KMS-11 (cell line): ENCODE measurements at regions not wholly inside any gene's neighbourhood (a gene's known extent, or its start where the extent isn't known, plus 50 kb on each side); places are given as distances from the start of the nearest gene placed in this dataset.

Experiments
- H2AFZ ChIP-seq: fragments of 200-600 bp; sonication (generic); 2 replicates; pipeline ENCODE4 v1.6.1; 2016; ENCODE audit warnings: antibody characterized with exemption, mixed run types, low read depth
- H3K27ac ChIP-seq: fragments of 200-600 bp; sonication (generic); 2 replicates; pipeline ENCODE4 v1.6.1; 2016; ENCODE audit warnings: mild to moderate bottlenecking, mixed run types
- H3K27me3 ChIP-seq: fragments of 200-600 bp; sonication (generic); 2 replicates; pipeline ENCODE4 v1.6.1; 2017; ENCODE audit warnings: mild to moderate bottlenecking, low read depth, mixed run types, moderate library complexity; ENCODE audit not compliant: insufficient read depth
- H3K36me3 ChIP-seq: fragments of 200-600 bp; sonication (generic); 2 replicates; pipeline ENCODE4 v1.6.1; 2017; ENCODE audit warnings: mild to moderate bottlenecking, mixed run types; ENCODE audit not compliant: insufficient read depth
- H3K4me1 ChIP-seq: fragments of 200-600 bp; sonication (generic); 2 replicates; pipeline ENCODE4 v1.6.1; 2016; ENCODE audit warnings: mild to moderate bottlenecking, low read depth, mixed run types; ENCODE audit not compliant: poor library complexity, severe bottlenecking
- H3K4me2 ChIP-seq: fragments of 200-600 bp; sonication (generic); 2 replicates; pipeline ENCODE4 v1.7.0; 2016; ENCODE audit warnings: mild to moderate bottlenecking, mixed run types
- H3K4me3 ChIP-seq: fragments of 200-600 bp; sonication (generic); IDR thresholded peaks from 2 replicates; pipeline ENCODE4 v1.6.1; 2017; ENCODE audit warnings: low read depth, low read length, mixed read lengths; ENCODE audit not compliant: insufficient read depth
- H3K79me2 ChIP-seq: fragments of 200-600 bp; sonication (generic); 2 replicates; pipeline ENCODE4 v1.6.1; 2016; ENCODE audit warnings: low read depth, mixed run types; ENCODE audit not compliant: insufficient read depth
- H3K9ac ChIP-seq: fragments of 200-600 bp; sonication (generic); 2 replicates; pipeline ENCODE4 v1.6.1; 2016; ENCODE audit warnings: mild to moderate bottlenecking, mixed run types
- H4K20me1 ChIP-seq: fragments of 200-600 bp; sonication (generic); 2 replicates; pipeline ENCODE4 v1.6.1; 2016; ENCODE audit warnings: mild to moderate bottlenecking, mixed run types; ENCODE audit not compliant: insufficient read depth
- CTCF ChIP-seq: fragments of 200-600 bp; sonication (generic); conservative IDR thresholded peaks from 2 replicates; pipeline ENCODE4 v1.6.1; 2017; ENCODE audit warnings: low read depth, mild to moderate bottlenecking, antibody characterized with exemption, low read length, moderate library complexity, mixed read lengths

- no peak for TF ChIP-seq CTCF
- no peak overlapping the region for H3K9ac ChIP-seq
- no peak overlapping the region for H3K4me3 ChIP-seq
- H3K4me1 ChIP-seq: no peaks in the 10 kb centered on the region
- no peak overlapping the region for H2AFZ ChIP-seq
- H4K20me1 ChIP-seq: no peaks in the 10 kb centered on the region
- no peaks in the 10 kb centered on the region for H3K27me3 ChIP-seq
- no peaks in the 10 kb centered on the region for H3K79me2 ChIP-seq
- no peaks in the 10 kb centered on the region for H3K36me3 ChIP-seq
- H3K27ac ChIP-seq: no peak overlapping the region
- no peak overlapping the region for H3K4me2 ChIP-seq
Measured at GRCh38 chr3:67296039-67296892, 298.2 kb downstream of the KBTBD8 start.

- Histone ChIP-seq H3K4me3 (no peak overlapping the region), H2AFZ (no peak overlapping the region), H3K36me3 (no peaks in the 10 kb centered on the region), H3K9ac (no peak overlapping the region), H3K27ac (no peak overlapping the region), H3K27me3 (no peaks in the 10 kb centered on the region), H3K4me2 (no peak overlapping the region), H3K79me2 (no peaks in the 10 kb centered on the region), H4K20me1 (no peaks in the 10 kb centered on the region), H3K4me1 (no peaks in the 10 kb centered on the region)
- no peak for TF ChIP-seq CTCF
Measured at GRCh38 chr3:67297715-67298475, 299.8 kb downstream of the KBTBD8 start.

- Histone ChIP-seq H3K27me3 (no peaks in the 10 kb centered on the region), H3K27ac (no peak overlapping the region), H3K4me3 (no peak overlapping the region), H3K36me3 (no peaks in the 10 kb centered on the region), H3K4me2 (no peak overlapping the region), H3K9ac (no peak overlapping the region), H2AFZ (no peak overlapping the region), H3K4me1 (no peaks in the 10 kb centered on the region), H3K79me2 (no peaks in the 10 kb centered on the region), H4K20me1 (no peaks in the 10 kb centered on the region)
- TF ChIP-seq CTCF: no peak
Measured at GRCh38 chr3:67301556-67301955, 303.4 kb downstream of the KBTBD8 start.

GRCh38 chr3:67302489-67302888, 304.4 kb downstream of the KBTBD8 start:
- Histone ChIP-seq H2AFZ (no peak overlapping the region), H3K27me3 (no peaks in the 10 kb centered on the region), H3K79me2 (no peaks in the 10 kb centered on the region), H3K4me2 (no peak overlapping the region), H3K4me3 (no peak overlapping the region), H3K36me3 (no peaks in the 10 kb centered on the region), H3K4me1 (no peaks in the 10 kb centered on the region), H3K27ac (no peak overlapping the region), H4K20me1 (no peaks in the 10 kb centered on the region), H3K9ac (no peak overlapping the region)
- no peak for TF ChIP-seq CTCF
